BJ (cell line): ENCODE measurements at regions not wholly inside any gene's neighbourhood (a gene's known extent, or its start where the extent isn't known, plus 50 kb on each side); places are given as distances from the start of the nearest gene placed in this dataset.

ENCODE experiments used
- CTCF ChIA-PET: fragments of 350-600 bp; formaldehyde crosslinking; extraction: SDS; loops from one replicate; lab custom pipeline; 2021; ENCODE audit warnings: antibody characterized with exemption, inconsistent platforms; lab: Yijun Ruan, JAX
- POLR2A ChIA-PET: fragments of 300-600 bp; sonication (Branson Sonifier 250); formaldehyde crosslinking; extraction: SDS; loops from one replicate; lab custom pipeline; 2021; ENCODE audit warnings: antibody characterized with exemption; lab: Charles Lee
- DNase-seq: peaks from one replicate; pipeline ENCODE4 v3.0.0-alpha.2; 2011; ENCODE audit warnings: low read depth
- H3K27me3 ChIP-seq: 2 replicates; pipeline ENCODE4 v1.6.0; 2011; ENCODE audit warnings: low read length; ENCODE audit not compliant: control insufficient read depth, insufficient read depth
- H3K36me3 ChIP-seq: 2 replicates; pipeline ENCODE4 v1.5.1; 2011; ENCODE audit warnings: low read length; ENCODE audit not compliant: control insufficient read depth, insufficient read depth
- H3K4me3 ChIP-seq: 2 replicates; pipeline ENCODE4 v1.5.1; 2011; ENCODE audit warnings: low read depth, mild to moderate bottlenecking, control low read depth, low read length
- TF ChIP-seq, protein P1 (sequence below): IDR thresholded peaks from 2 replicates; pipeline ENCODE4 v1.5.1; 2011; ENCODE audit warnings: low read depth, mild to moderate bottlenecking, control low read depth, inconsistent platforms, low read length, moderate library complexity; ENCODE audit not compliant: insufficient read depth

DNA sequence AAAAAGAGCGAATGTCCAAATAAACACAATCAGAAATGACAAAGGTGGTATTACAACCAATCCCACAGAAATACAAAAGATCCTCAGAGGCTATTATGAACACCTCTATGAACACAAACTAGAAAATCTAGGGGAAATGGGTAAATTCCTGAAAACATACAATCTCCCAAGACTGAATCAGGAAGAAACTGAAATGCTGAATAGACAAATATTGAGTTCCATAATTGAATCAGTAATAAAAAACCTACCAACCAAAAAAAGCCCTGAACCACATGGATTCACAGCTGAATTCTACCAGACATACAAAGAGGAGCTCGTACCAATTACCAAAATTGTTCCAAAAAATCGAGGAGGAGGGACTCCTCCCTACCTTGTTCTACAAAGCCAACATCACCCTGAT lies 56.1 kb upstream of the ZNF800 start:
- H3K27me3 ChIP-seq, result no peaks in the 10 kb centered on the region; the same call in none of the 2 replicates
- no peak for DNase-seq
- POLR2A ChIA-PET, result no interaction called here
- TF ChIP-seq, protein P1, sequence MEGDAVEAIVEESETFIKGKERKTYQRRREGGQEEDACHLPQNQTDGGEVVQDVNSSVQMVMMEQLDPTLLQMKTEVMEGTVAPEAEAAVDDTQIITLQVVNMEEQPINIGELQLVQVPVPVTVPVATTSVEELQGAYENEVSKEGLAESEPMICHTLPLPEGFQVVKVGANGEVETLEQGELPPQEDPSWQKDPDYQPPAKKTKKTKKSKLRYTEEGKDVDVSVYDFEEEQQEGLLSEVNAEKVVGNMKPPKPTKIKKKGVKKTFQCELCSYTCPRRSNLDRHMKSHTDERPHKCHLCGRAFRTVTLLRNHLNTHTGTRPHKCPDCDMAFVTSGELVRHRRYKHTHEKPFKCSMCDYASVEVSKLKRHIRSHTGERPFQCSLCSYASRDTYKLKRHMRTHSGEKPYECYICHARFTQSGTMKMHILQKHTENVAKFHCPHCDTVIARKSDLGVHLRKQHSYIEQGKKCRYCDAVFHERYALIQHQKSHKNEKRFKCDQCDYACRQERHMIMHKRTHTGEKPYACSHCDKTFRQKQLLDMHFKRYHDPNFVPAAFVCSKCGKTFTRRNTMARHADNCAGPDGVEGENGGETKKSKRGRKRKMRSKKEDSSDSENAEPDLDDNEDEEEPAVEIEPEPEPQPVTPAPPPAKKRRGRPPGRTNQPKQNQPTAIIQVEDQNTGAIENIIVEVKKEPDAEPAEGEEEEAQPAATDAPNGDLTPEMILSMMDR, result no peak
- CTCF ChIA-PET, result interaction anchor here (1.2 to 2.3 kb wide), 3 partner anchors 10 to 101 kb away, joined by 3 to 6 read pairs (median 6); no protein-coding TSS in a partner anchor
- H3K4me3 ChIP-seq, result no peak overlapping the region
- H3K36me3 ChIP-seq, result no peaks in the 10 kb centered on the region

DNA sequence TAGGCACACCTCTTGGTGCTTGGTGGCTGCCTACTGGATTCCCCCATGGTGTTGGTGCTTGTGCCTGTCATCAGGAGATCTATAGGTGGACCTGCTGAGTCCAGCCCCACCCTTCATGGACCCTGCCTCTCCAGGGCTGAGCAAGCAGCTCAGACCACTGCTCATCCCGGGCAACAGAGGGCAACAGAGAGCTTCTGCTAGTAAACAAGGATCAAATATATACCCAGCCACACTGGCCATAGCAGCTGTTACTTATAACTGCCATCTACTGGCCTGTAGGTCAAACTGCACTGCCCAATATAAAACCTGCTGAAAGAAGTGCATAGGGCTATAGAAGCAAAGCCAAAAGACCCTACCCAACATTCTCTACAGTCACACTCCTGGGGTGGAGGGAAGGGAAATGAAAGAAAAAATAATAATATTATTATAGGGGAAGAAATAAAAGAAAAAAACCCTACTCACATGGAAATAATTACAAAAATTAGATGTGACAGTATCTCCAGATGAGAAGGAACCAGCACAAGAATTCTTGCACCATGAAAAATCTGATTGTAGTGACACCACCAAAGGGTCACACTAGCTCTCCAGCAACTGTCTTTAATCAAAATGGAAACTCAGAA lies 54.9 kb upstream of the ZNF800 start:
- CTCF ChIA-PET, result interaction anchor here (1.0 to 2.3 kb wide), 5 partner anchors 9 to 118 kb away, joined by 3 to 6 read pairs (median 3); no protein-coding TSS in a partner anchor
- H3K36me3 ChIP-seq, result no peaks in the 10 kb centered on the region
- TF ChIP-seq, protein P1, result peak; percentile 66
- POLR2A ChIA-PET, result no interaction called here
- no peaks in the 10 kb centered on the region; the same call in none of the 2 replicates for H3K27me3 ChIP-seq
- H3K4me3 ChIP-seq, result no peak overlapping the region
- no peak for DNase-seq

DNA sequence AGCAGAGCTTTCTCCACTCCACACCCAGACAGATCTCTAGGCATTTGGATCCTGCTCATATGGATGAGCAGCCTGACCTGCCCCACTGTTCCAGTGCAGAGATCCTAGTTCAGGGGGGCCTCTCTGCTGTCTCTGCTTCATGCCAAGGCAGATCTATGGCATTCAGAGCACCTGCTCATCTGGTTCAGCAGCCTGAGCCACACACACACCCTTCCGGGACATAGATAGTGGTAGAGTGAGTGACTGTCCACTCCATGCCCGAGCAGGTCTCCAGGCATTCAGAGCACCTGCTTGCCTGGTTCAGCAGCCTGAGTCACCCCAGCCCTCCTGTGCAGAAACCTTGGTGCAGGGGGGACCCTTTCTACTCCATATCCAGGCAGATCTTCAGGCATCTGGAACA lies 54.3 kb upstream of the ZNF800 start:
- TF ChIP-seq, protein P1, result no peak
- POLR2A ChIA-PET, result no interaction called here

More for the DNA sequence above, 54.3 kb upstream of the ZNF800 start:
- H3K36me3 ChIP-seq, result no peaks in the 10 kb centered on the region
- CTCF ChIA-PET, result interaction anchor here (2.1 to 2.3 kb wide), 2 partner anchors 9 to 99 kb away, joined by 6 read pairs; no protein-coding TSS in a partner anchor
- DNase-seq, result no peak
- no peak overlapping the region for H3K4me3 ChIP-seq
- no peaks in the 10 kb centered on the region; the same call in 1 of the 2 replicates for H3K27me3 ChIP-seq
